H9 (cell line): ENCODE measurements at regions not wholly inside any gene's neighbourhood (a gene's known extent, or its start where the extent isn't known, plus 50 kb on each side); places are given as distances from the start of the nearest gene placed in this dataset.

Experiments used
- DNase-seq: peaks from one replicate; pipeline ENCODE4 v3.0.0-alpha.2; 2017
- H2AFZ ChIP-seq: one replicate; pipeline ENCODE4 v1.6.1; 2013; ENCODE audit warnings: mild to moderate bottlenecking, low read length, control low read depth, moderate library complexity
- H2AK5ac ChIP-seq: 2 replicates; pipeline ENCODE4 v1.6.1; 2013; ENCODE audit warnings: low read length, control low read depth, mixed read lengths; ENCODE audit not compliant: insufficient read length
- H2BK120ac ChIP-seq: one replicate; pipeline ENCODE4 v1.6.1; 2013; ENCODE audit warnings: low read depth, mild to moderate bottlenecking, low read length, control low read depth, inconsistent platforms; ENCODE audit not compliant: poor library complexity, severe bottlenecking
- H2BK12ac ChIP-seq: 2 replicates; pipeline ENCODE4 v1.6.1; 2013; ENCODE audit warnings: low read length, control low read depth, mixed read lengths, low read depth; ENCODE audit not compliant: insufficient read length
- H2BK15ac ChIP-seq: 2 replicates; pipeline ENCODE4 v1.6.1; 2013; ENCODE audit warnings: low read depth, low read length, control low read depth
- H2BK20ac ChIP-seq: one replicate; pipeline ENCODE4 v1.6.1; 2013; ENCODE audit warnings: low read depth, mild to moderate bottlenecking, low read length, control low read depth, inconsistent platforms; ENCODE audit not compliant: poor library complexity, severe bottlenecking
- H2BK5ac ChIP-seq: 2 replicates; pipeline ENCODE4 v1.6.1; 2013; ENCODE audit warnings: low read length, control low read depth, mixed read lengths; ENCODE audit not compliant: insufficient read length
- H3K14ac ChIP-seq: 2 replicates; pipeline ENCODE4 v1.6.1; 2013; ENCODE audit warnings: low read length, control low read depth; ENCODE audit not compliant: insufficient read depth
- H3K18ac ChIP-seq: 2 replicates; pipeline ENCODE4 v1.6.1; 2013; ENCODE audit warnings: low read depth, mild to moderate bottlenecking, mixed read lengths, low read length, control low read depth; ENCODE audit not compliant: insufficient read length
- H3K23ac ChIP-seq: 2 replicates; pipeline ENCODE4 v1.6.1; 2013; ENCODE audit warnings: low read length, control low read depth, mixed read lengths, low read depth; ENCODE audit not compliant: insufficient read length
- H3K23me2 ChIP-seq: 2 replicates; pipeline ENCODE4 v1.6.1; 2013; ENCODE audit warnings: low read depth, mild to moderate bottlenecking, mixed read lengths, low read length, control low read depth; ENCODE audit not compliant: insufficient read length, poor library complexity, severe bottlenecking
- H3K27ac ChIP-seq: 2 replicates; pipeline ENCODE4 v1.5.1; 2013; ENCODE audit warnings: low read length, control low read depth, mixed read lengths, low read depth; ENCODE audit not compliant: insufficient read length
- H3K27me3 ChIP-seq: 2 replicates; pipeline ENCODE4 v1.6.1; 2013; ENCODE audit warnings: low read length, control low read depth, inconsistent platforms; ENCODE audit not compliant: insufficient read depth
- H3K4ac ChIP-seq: 2 replicates; pipeline ENCODE4 v1.6.1; 2013; ENCODE audit warnings: low read depth, mild to moderate bottlenecking, control low read depth, inconsistent platforms, low read length, moderate library complexity
- H3K4me1 ChIP-seq: 2 replicates; pipeline ENCODE4 v1.6.1; 2013; ENCODE audit warnings: low read length, control low read depth, inconsistent platforms; ENCODE audit not compliant: insufficient read depth
- H3K4me2 ChIP-seq: 2 replicates; pipeline ENCODE4 v1.6.1; 2013; ENCODE audit warnings: low read length, control low read depth, mixed read lengths; ENCODE audit not compliant: insufficient read length, insufficient read depth
- H3K56ac ChIP-seq: 2 replicates; pipeline ENCODE4 v1.6.1; 2013; ENCODE audit warnings: low read depth, mild to moderate bottlenecking, mixed read lengths, low read length, control low read depth; ENCODE audit not compliant: insufficient read length
- H3K79me1 ChIP-seq: 2 replicates; pipeline ENCODE4 v1.6.1; 2013; ENCODE audit warnings: low read depth, mild to moderate bottlenecking, moderate library complexity, low read length, control low read depth, inconsistent platforms; ENCODE audit not compliant: insufficient read depth, poor library complexity, severe bottlenecking
- H3K79me2 ChIP-seq: 2 replicates; pipeline ENCODE4 v1.6.1; 2013; ENCODE audit warnings: low read length, control low read depth, inconsistent platforms; ENCODE audit not compliant: insufficient read depth
- H3K9ac ChIP-seq: 2 replicates; pipeline ENCODE4 v1.6.1; 2013; ENCODE audit warnings: low read length, control low read depth, mixed read lengths; ENCODE audit not compliant: insufficient read length; ENCODE audit errors: extremely low read depth
- H3K9me3 ChIP-seq: one replicate; pipeline ENCODE4 v1.6.1; 2013; ENCODE audit warnings: low read depth, low read length, inconsistent platforms; ENCODE audit not compliant: control insufficient read depth
- H3T11ph ChIP-seq: one replicate; pipeline ENCODE4 v1.6.1; 2013; ENCODE audit warnings: mild to moderate bottlenecking, low read length, control low read depth, inconsistent platforms
- H4K20me1 ChIP-seq: one replicate; pipeline ENCODE4 v1.6.1; 2013; ENCODE audit not compliant: control insufficient read depth, insufficient read length, insufficient read depth
- H4K5ac ChIP-seq: 2 replicates; pipeline ENCODE4 v1.6.1; 2013; ENCODE audit warnings: low read depth, mild to moderate bottlenecking, mixed read lengths, low read length, control low read depth; ENCODE audit not compliant: insufficient read length
- H4K8ac ChIP-seq: replicated peaks from 2 replicates; pipeline ENCODE4 v1.6.1; 2013; ENCODE audit warnings: low read length, control low read depth, mixed read lengths, low read depth; ENCODE audit not compliant: insufficient read length
- H4K91ac ChIP-seq: 2 replicates; pipeline ENCODE4 v1.6.1; 2013; ENCODE audit warnings: low read depth, mild to moderate bottlenecking, moderate library complexity, mixed read lengths, low read length, control low read depth; ENCODE audit not compliant: insufficient read length
- H3K27ac Mint-ChIP-seq, 3 experiments: 2 replicates in 2 of 3; 3 replicates in 1 of 3; pipeline ENCODE4 v1.8.0; 2020 to 2021; ENCODE audit warnings: mixed read lengths in 3 of 3, mild to moderate bottlenecking in 1 of 3, moderate library complexity in 1 of 3
- H3K27me3 Mint-ChIP-seq: 2 replicates; pipeline ENCODE4 v1.8.0; 2021; ENCODE audit warnings: low read depth, mild to moderate bottlenecking, moderate library complexity, mixed read lengths
- H3K36me3 Mint-ChIP-seq, 3 experiments: 2 replicates in 2 of 3; 3 replicates in 1 of 3; pipeline ENCODE4 v1.8.0; 2020 to 2021; ENCODE audit warnings: low read depth in 3 of 3, mixed read lengths in 3 of 3; ENCODE audit not compliant: insufficient read depth in 1 of 3
- H3K4me1 Mint-ChIP-seq, 2 experiments: 2 replicates each; pipeline ENCODE4 v1.8.0; 2020; ENCODE audit warnings: mixed read lengths in 2 of 2
- H3K4me3 Mint-ChIP-seq, 2 experiments: 2 replicates in 1 of 2; 3 replicates in 1 of 2; pipeline ENCODE4 v1.8.0; 2020 to 2021; ENCODE audit warnings: mild to moderate bottlenecking in 2 of 2, mixed read lengths in 2 of 2, moderate library complexity in 1 of 2
- H3K9me3 Mint-ChIP-seq, 2 experiments: 2 replicates in 1 of 2; 3 replicates in 1 of 2; pipeline ENCODE4 v1.8.0; 2020; ENCODE audit warnings: mild to moderate bottlenecking in 2 of 2, mixed read lengths in 2 of 2, moderate library complexity in 1 of 2
- WGBS: extraction: QIAGEN DNeasy Blood & Tissue Kit; methylation state at CpG from one replicate; pipeline ENCODE4 v1.1.7; 2013; ENCODE audit warnings: missing lambda C conversion rate, low lambda C conversion rate, mixed read lengths; ENCODE audit not compliant: insufficient read length; ENCODE audit errors: extremely low coverage; 5-methylcytosine and 5-hydroxymethylcytosine counted together
- TF ChIP-seq, protein P1 (sequence below): fragments of 200-600 bp; sonication (generic); conservative IDR thresholded peaks from 3 replicates; pipeline ENCODE4 v1.8.0; 2021; ENCODE audit warnings: antibody characterized with exemption, mild to moderate bottlenecking

DNA sequence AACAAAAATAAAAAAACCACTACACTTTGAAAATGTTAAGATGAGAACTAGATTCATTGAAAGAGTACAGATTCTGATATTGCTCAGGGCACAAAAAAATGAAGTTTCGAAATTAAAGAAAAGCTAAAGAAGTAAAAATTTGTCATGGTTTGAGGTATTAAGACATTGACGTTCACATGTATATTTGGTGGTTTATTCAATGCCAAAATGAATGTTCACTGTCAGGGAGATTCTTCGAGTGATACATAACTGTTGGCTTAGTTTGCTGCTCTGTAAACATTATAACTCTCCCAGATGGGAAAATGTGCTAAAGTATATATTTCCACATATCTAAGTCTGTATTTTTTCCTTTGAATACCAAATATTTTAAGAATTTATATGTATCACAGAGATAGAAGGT lies 345.0 kb downstream of the SEMA3D start:
- H2BK15ac ChIP-seq: no peak overlapping the region
- H3K27ac Mint-ChIP-seq: no peak overlapping the region
- WGBS: no CpG with 5 or more reads among the region's 3 CpGs
- H2AK5ac ChIP-seq: no peak overlapping the region
- H3K14ac ChIP-seq: no peak overlapping the region
- H3K18ac ChIP-seq: no peak overlapping the region
- H3K36me3 Mint-ChIP-seq: no peaks in the 10 kb centered on the region
- H3K79me2 ChIP-seq: no peaks in the 10 kb centered on the region
- H2BK120ac ChIP-seq: no peak overlapping the region
- no peak overlapping the region for H2BK5ac ChIP-seq
- no peak overlapping the region for H3K4ac ChIP-seq
- TF ChIP-seq, protein P1, sequence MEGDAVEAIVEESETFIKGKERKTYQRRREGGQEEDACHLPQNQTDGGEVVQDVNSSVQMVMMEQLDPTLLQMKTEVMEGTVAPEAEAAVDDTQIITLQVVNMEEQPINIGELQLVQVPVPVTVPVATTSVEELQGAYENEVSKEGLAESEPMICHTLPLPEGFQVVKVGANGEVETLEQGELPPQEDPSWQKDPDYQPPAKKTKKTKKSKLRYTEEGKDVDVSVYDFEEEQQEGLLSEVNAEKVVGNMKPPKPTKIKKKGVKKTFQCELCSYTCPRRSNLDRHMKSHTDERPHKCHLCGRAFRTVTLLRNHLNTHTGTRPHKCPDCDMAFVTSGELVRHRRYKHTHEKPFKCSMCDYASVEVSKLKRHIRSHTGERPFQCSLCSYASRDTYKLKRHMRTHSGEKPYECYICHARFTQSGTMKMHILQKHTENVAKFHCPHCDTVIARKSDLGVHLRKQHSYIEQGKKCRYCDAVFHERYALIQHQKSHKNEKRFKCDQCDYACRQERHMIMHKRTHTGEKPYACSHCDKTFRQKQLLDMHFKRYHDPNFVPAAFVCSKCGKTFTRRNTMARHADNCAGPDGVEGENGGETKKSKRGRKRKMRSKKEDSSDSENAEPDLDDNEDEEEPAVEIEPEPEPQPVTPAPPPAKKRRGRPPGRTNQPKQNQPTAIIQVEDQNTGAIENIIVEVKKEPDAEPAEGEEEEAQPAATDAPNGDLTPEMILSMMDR: no peak
- no peaks in the 10 kb centered on the region for H4K20me1 ChIP-seq
- H3K4me2 ChIP-seq: no peak overlapping the region
- H4K8ac ChIP-seq: no peak overlapping the region
- DNase-seq: no peak
- H3K79me1 ChIP-seq: no peaks in the 10 kb centered on the region
- H3K4me1 Mint-ChIP-seq: peaks cover 0 to 2% of the 10 kb centered on the region in 2 experiments; a peak in 1 of 4 replicates
- H3K23ac ChIP-seq: no peak overlapping the region
- no peaks in the 10 kb centered on the region for H3K4me1 ChIP-seq
- H3K23me2 ChIP-seq: no peaks in the 10 kb centered on the region
- H3T11ph ChIP-seq: no peak overlapping the region
- H3K27ac ChIP-seq: no peak overlapping the region
- no peaks in the 10 kb centered on the region for H3K9me3 ChIP-seq
- H3K56ac ChIP-seq: no peak overlapping the region
- H2BK12ac ChIP-seq: no peak overlapping the region
- H3K4me3 Mint-ChIP-seq: no peak overlapping the region
- H2AFZ ChIP-seq: no peak overlapping the region
- H2BK20ac ChIP-seq: no peak overlapping the region
- H3K27me3 ChIP-seq: no peaks in the 10 kb centered on the region
- no peak overlapping the region for H4K5ac ChIP-seq
- H4K91ac ChIP-seq: no peak overlapping the region
- no peak overlapping the region for H3K9ac ChIP-seq
- no peaks in the 10 kb centered on the region for H3K27me3 Mint-ChIP-seq
- H3K9me3 Mint-ChIP-seq: no peaks in the 10 kb centered on the region; a peak in 1 of 5 replicates
